ENCODE measurements at regions not wholly inside any gene's neighbourhood (a gene's known extent, or its start where the extent isn't known, plus 50 kb on each side); places are given as distances from the start of the nearest gene placed in this dataset.

- H3K9me3 ChIP-seq = no peaks in the 10 kb centered on the region
- intact Hi-C loops (cut with DNase I) = no loop called here
- H3K27me3 ChIP-seq = no peaks in the 10 kb centered on the region
- H3K27ac ChIP-seq = no peak overlapping the region
- no peaks in the 10 kb centered on the region for H3K4me1 ChIP-seq (ENCODE audit: insufficient read depth)
- no peak overlapping the region for H3K4me3 ChIP-seq
- H3K36me3 ChIP-seq = no peaks in the 10 kb centered on the region
- 79 to 89% (median 88%) methylated on average over 5 of the region's 5 CpGs for WGBS, 3 donors
- DNase-seq = no peak
- TF ChIP-seq POLR2A (IDR thresholded peaks at IDR 0.05) = no peak
- TF ChIP-seq, protein P1, sequence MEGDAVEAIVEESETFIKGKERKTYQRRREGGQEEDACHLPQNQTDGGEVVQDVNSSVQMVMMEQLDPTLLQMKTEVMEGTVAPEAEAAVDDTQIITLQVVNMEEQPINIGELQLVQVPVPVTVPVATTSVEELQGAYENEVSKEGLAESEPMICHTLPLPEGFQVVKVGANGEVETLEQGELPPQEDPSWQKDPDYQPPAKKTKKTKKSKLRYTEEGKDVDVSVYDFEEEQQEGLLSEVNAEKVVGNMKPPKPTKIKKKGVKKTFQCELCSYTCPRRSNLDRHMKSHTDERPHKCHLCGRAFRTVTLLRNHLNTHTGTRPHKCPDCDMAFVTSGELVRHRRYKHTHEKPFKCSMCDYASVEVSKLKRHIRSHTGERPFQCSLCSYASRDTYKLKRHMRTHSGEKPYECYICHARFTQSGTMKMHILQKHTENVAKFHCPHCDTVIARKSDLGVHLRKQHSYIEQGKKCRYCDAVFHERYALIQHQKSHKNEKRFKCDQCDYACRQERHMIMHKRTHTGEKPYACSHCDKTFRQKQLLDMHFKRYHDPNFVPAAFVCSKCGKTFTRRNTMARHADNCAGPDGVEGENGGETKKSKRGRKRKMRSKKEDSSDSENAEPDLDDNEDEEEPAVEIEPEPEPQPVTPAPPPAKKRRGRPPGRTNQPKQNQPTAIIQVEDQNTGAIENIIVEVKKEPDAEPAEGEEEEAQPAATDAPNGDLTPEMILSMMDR (IDR thresholded peaks at IDR 0.05) = no peak
- TF ChIP-seq EP300 (IDR thresholded peaks at IDR 0.05) = no peak
Observed at GRCh38 chr18:5806860-5807259, 88.5 kb downstream of the TMEM200C start.

DNA sequence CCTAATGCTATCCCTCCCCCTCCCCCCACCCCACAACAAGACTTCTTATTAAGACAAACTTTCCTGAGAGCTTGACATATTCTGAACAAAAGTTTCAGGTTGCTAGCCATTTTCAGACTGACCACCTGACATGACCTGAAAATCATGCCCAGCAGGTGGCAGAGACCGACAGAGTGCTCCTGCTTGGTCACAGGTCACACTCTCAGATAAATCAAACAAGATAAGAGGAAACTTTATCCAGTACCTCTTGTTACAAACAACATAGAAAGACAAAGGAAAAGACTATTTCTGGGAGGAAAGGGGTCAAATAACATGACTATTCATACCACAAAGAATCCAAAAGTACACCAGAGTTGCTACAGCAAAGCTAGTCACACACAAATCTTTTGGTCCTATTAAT is 107.4 kb downstream of the TMEM200C start:
- no peak for TF ChIP-seq POLR2A (IDR thresholded peaks at IDR 0.05)
- TF ChIP-seq, protein P1 (IDR thresholded peaks at IDR 0.05) = no peak
- TF ChIP-seq EP300 (IDR thresholded peaks at IDR 0.05) = no peak
- Histone ChIP-seq H3K9me3 (no peaks in the 10 kb centered on the region), H3K27ac (no peak overlapping the region), H3K4me3 (no peak overlapping the region), H3K4me1 (ENCODE audit: insufficient read depth) (no peaks in the 10 kb centered on the region), H3K36me3 (no peaks in the 10 kb centered on the region), H3K27me3 (no peaks in the 10 kb centered on the region)
- no peak for DNase-seq
- 19 to 23% (median 19%) methylated on average over 1 of the region's 1 CpG for WGBS, 3 donors
- intact Hi-C loops (cut with DNase I) = no loop called here

GRCh38 chr18:5779922-5780321 is 115.4 kb downstream of the TMEM200C start:
- H3K4me1 ChIP-seq (ENCODE audit: insufficient read depth) = no peaks in the 10 kb centered on the region
- no peak overlapping the region for H3K4me3 ChIP-seq
- intact Hi-C loops (cut with DNase I) = no loop called here
- H3K36me3 ChIP-seq = no peaks in the 10 kb centered on the region
- 41 to 61% (median 52%) methylated on average over 2 of the region's 2 CpGs for WGBS, 3 donors
- no peaks in the 10 kb centered on the region for H3K9me3 ChIP-seq
- no peaks in the 10 kb centered on the region for H3K27me3 ChIP-seq
- no peak overlapping the region for H3K27ac ChIP-seq
- TF ChIP-seq, protein P1 (IDR thresholded peaks at IDR 0.05) = no peak
- no peak for TF ChIP-seq EP300 (IDR thresholded peaks at IDR 0.05)
- TF ChIP-seq POLR2A (IDR thresholded peaks at IDR 0.05) = no peak
- DNase-seq = no peak

DNA sequence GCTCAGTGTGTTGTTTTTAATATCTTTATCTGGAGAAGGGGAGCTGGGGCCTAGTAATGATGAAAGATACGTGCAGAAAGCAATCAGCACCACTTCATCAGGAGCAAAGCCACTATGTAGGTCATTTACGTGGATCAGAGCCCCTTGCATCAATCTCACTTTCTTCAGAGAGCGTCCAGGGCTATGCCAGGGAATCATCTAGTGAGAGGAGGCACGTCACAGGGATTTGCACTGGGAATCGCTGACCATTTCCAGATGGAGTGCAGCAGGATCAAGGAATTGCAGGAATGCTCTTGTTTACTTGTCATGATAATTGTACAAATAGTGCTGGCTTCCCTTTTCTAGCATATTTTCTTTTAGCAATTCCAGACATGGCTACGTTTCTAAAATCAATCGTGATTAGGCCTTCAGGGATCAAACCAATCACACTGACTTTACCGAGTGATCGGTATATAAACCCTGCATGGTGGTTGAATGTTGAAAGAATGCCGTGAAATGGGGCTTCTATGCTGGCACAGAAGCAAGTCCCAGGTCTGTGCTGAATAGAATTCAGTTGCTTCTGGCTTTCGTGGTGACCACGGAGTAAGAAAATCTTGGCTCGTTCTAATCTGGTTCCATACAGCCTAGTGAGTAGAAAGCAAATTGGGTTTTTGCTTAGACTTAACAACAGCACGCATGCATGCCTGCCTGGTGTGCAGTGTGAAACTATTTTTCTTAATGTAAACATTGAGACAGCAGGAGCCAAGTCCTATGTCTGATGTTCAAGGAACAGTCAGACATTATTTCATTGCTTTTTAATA is 122.8 kb downstream of the TMEM200C start:
- no peaks in the 10 kb centered on the region for H3K27me3 ChIP-seq
- no peak for TF ChIP-seq POLR2A (IDR thresholded peaks at IDR 0.05)
- TF ChIP-seq EP300 (IDR thresholded peaks at IDR 0.05) = no peak
- TF ChIP-seq, protein P1 (IDR thresholded peaks at IDR 0.05) = no peak
- H3K9me3 ChIP-seq = no peaks in the 10 kb centered on the region
- H3K36me3 ChIP-seq = no peaks in the 10 kb centered on the region
- no peak overlapping the region for H3K27ac ChIP-seq
- WGBS, 3 donors = 14 to 33% (median 14%) methylated on average over 14 of the region's 14 CpGs
- DNase-seq = no peak
- intact Hi-C loops (cut with DNase I) = no loop called here
- peaks cover 4% of the 10 kb centered on the region for H3K4me1 ChIP-seq (ENCODE audit: insufficient read depth)
- H3K4me3 ChIP-seq = no peak overlapping the region

Measured in ovary (tissue), 7 donors.